ENCODE measurements at regions not wholly inside any gene's neighbourhood (a gene's known extent, or its start where the extent isn't known, plus 50 kb on each side); places are given as distances from the start of the nearest gene placed in this dataset.
"Not testable (repeated sequence)": the region's sequence is repeated elsewhere in the genome, so short reads cannot be mapped to it uniquely, and the experiment has no call there.

DNA sequence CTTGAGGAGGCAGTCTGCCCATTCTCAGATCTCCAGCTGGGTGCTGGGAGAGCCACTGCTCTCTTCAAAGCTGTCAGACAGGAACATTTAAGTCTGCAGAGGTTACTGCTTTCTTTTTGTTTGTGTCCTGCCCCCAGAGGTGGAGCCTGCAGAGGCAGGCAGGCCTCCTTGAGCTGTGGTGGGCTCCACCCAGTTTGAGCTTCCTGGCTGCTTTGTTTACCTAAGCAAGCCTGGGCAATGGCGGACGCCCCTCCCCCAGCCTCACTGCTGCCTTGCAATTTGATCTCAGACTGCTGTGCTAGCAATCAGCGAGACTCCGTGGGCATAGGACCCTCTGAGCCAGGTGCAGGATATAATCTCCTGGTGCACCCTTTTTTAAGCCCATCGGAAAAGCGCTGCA, 557.8 kb downstream of the HTR1B start:
- TF ChIP-seq, protein P1, sequence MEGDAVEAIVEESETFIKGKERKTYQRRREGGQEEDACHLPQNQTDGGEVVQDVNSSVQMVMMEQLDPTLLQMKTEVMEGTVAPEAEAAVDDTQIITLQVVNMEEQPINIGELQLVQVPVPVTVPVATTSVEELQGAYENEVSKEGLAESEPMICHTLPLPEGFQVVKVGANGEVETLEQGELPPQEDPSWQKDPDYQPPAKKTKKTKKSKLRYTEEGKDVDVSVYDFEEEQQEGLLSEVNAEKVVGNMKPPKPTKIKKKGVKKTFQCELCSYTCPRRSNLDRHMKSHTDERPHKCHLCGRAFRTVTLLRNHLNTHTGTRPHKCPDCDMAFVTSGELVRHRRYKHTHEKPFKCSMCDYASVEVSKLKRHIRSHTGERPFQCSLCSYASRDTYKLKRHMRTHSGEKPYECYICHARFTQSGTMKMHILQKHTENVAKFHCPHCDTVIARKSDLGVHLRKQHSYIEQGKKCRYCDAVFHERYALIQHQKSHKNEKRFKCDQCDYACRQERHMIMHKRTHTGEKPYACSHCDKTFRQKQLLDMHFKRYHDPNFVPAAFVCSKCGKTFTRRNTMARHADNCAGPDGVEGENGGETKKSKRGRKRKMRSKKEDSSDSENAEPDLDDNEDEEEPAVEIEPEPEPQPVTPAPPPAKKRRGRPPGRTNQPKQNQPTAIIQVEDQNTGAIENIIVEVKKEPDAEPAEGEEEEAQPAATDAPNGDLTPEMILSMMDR (IDR thresholded peaks at IDR 0.05), result not testable (repeated sequence)
- TF ChIP-seq, protein P2, sequence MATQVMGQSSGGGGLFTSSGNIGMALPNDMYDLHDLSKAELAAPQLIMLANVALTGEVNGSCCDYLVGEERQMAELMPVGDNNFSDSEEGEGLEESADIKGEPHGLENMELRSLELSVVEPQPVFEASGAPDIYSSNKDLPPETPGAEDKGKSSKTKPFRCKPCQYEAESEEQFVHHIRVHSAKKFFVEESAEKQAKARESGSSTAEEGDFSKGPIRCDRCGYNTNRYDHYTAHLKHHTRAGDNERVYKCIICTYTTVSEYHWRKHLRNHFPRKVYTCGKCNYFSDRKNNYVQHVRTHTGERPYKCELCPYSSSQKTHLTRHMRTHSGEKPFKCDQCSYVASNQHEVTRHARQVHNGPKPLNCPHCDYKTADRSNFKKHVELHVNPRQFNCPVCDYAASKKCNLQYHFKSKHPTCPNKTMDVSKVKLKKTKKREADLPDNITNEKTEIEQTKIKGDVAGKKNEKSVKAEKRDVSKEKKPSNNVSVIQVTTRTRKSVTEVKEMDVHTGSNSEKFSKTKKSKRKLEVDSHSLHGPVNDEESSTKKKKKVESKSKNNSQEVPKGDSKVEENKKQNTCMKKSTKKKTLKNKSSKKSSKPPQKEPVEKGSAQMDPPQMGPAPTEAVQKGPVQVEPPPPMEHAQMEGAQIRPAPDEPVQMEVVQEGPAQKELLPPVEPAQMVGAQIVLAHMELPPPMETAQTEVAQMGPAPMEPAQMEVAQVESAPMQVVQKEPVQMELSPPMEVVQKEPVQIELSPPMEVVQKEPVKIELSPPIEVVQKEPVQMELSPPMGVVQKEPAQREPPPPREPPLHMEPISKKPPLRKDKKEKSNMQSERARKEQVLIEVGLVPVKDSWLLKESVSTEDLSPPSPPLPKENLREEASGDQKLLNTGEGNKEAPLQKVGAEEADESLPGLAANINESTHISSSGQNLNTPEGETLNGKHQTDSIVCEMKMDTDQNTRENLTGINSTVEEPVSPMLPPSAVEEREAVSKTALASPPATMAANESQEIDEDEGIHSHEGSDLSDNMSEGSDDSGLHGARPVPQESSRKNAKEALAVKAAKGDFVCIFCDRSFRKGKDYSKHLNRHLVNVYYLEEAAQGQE (IDR thresholded peaks at IDR 0.05; ENCODE audit: insufficient read depth in 1 of 2, low read depth in 2 of 2, low read length in 1 of 2), result not testable (repeated sequence)
- not testable (repeated sequence) for TF ChIP-seq POLR2AphosphoS5 (IDR thresholded peaks at IDR 0.05; ENCODE audit: low read depth, low read length); SIN3A (IDR thresholded peaks at IDR 0.05; ENCODE audit: borderline replicate concordance, insufficient read depth, low read depth, low read length)

Measured in Panc1 (cell line).